ENCODE measurements at regions not wholly inside any gene's neighbourhood (a gene's known extent, or its start where the extent isn't known, plus 50 kb on each side); places are given as distances from the start of the nearest gene placed in this dataset.

DNA sequence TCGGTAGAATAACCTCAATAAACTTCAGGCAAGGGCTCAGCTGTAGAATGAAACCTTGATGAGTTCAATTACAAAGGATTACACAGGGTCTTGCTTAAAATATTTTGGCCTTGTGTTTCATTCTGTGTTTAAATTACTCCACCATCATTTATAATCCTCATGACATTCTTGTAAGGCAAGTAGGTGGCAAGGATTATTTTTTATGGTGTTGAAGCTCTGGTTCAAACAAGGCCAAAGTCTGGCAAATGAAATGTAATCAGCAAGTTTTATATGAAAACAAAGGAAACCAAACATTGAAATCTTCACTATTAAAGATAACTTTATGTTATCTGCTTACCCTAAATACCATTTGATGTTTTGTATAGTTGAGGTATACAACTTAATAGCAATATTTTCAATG is 221.3 kb upstream of the HES1 start:
- Histone ChIP-seq H2AK5ac (ENCODE audit: low read depth, low read length) (no peak overlapping the region), H3K23me2 (ENCODE audit: low read depth, low read length) (no peaks in the 10 kb centered on the region), H3K36me3 (ENCODE audit: control insufficient read depth in 2 of 4, insufficient read depth in 4 of 4, low read length in 3 of 4) (no peaks in the 10 kb centered on the region), H2BK120ac (replicated peaks; ENCODE audit: low read depth, low read length) (no peak overlapping the region), H3K23ac (ENCODE audit: insufficient read length) (no peak overlapping the region), H4K91ac (replicated peaks; ENCODE audit: insufficient read length, low read length) (no peak overlapping the region), H3K4me1 (replicated peaks in 1 of 4; ENCODE audit: control insufficient read depth in 3 of 4, insufficient read depth in 4 of 4, low read length in 3 of 4) (peaks cover 0 to 8% (median 3%) of the 10 kb centered on the region in 4 experiments; a peak in 4 of 7 replicates), H3K4me2 (ENCODE audit: insufficient read depth in 1 of 2, low read depth in 2 of 2, low read length in 2 of 2) (no peak overlapping the region), H2BK20ac (ENCODE audit: low read length) (no peak overlapping the region), H2BK12ac (ENCODE audit: low read depth, low read length) (no peak overlapping the region), H3K27ac (ENCODE audit: low read depth, low read length) (no peak overlapping the region), H3K9ac (replicated peaks in 1 of 4; ENCODE audit: extremely low read depth in 1 of 4, low read depth in 3 of 4, low read length in 3 of 4) (no peak overlapping the region), H3K79me2 (ENCODE audit: control insufficient read depth in 1 of 2, insufficient read depth in 2 of 2, low read length in 2 of 2) (no peaks in the 10 kb centered on the region), H4K8ac (ENCODE audit: extremely low read depth, insufficient read depth, low read length) (no peak overlapping the region), H3K4me3 (ENCODE audit: extremely low read depth in 1 of 4, insufficient read depth in 2 of 4, low read depth in 3 of 4, low read length in 4 of 4) (no peak overlapping the region), H4K20me1 (replicated peaks in 1 of 2; ENCODE audit: control insufficient read depth in 1 of 2, insufficient read depth in 2 of 2, low read length in 2 of 2) (no peaks in the 10 kb centered on the region), H3K56ac (replicated peaks; ENCODE audit: insufficient read length, low read depth, low read length) (no peak overlapping the region), H3K9me3 (ENCODE audit: insufficient read depth in 2 of 2, low read depth in 1 of 2, low read length in 1 of 2) (no peaks in the 10 kb centered on the region), H3K14ac (ENCODE audit: insufficient read length) (no peak overlapping the region), H2BK15ac (ENCODE audit: low read length) (no peak overlapping the region), H4K5ac (ENCODE audit: insufficient read length, low read depth, low read length) (no peak overlapping the region), H2BK5ac (ENCODE audit: low read depth, low read length) (no peak overlapping the region), H3K79me1 (ENCODE audit: low read depth, low read length) (no peaks in the 10 kb centered on the region), H3K27me3 (replicated peaks in 1 of 4; ENCODE audit: control insufficient read depth in 3 of 4, extremely low read depth in 1 of 4, insufficient read depth in 3 of 4, low read length in 3 of 4) (no peaks in the 10 kb centered on the region), H2AFZ (ENCODE audit: low read length) (no peak overlapping the region), H3K4ac (replicated peaks; ENCODE audit: insufficient read length, low read depth, low read length) (no peak overlapping the region), H3K18ac (ENCODE audit: extremely low read depth, low read length) (no peak overlapping the region)
- FAIRE-seq (no peak), DNase-seq (ENCODE audit: low read depth in 1 of 2, low spot score in 2 of 2) (no peak)
- WGBS, 2 experiments (ENCODE audit: extremely low coverage in 1 of 2, insufficient coverage in 1 of 2, insufficient read length in 1 of 2, insufficient replicate concordance in 2 of 2, low coverage in 1 of 2, low lambda C conversion rate in 2 of 2, missing lambda C conversion rate in 1 of 2) = 89% methylated on average over 1 of the region's 1 CpG; no CpG with 5 or more reads in 1 of the 2 experiments
- ChIA-PET POLR2A (ENCODE audit: partially characterized antibody) (interaction anchor here (1.2 kb wide), 1 partner anchor 11 kb away, joined by 3 read pairs; no protein-coding TSS in a partner anchor), CTCF (ENCODE audit: partially characterized antibody) (interaction anchor here (1.1 to 2.0 kb wide), 2 partner anchors 28 to 134 kb away, joined by 3 to 5 read pairs; no protein-coding TSS in a partner anchor)
- TF ChIP-seq SP2 (IDR thresholded peaks at IDR 0.05; ENCODE audit: low read length) = no peak
- no peak for TF ChIP-seq JUN (IDR thresholded peaks at IDR 0.05; ENCODE audit: low read depth, low read length)
- no peak for TF ChIP-seq EP300 (IDR thresholded peaks at IDR 0.05; ENCODE audit: borderline replicate concordance in 1 of 2, low read depth in 2 of 2, low read length in 2 of 2)
- no peak for TF ChIP-seq CHD2 (IDR thresholded peaks at IDR 0.05; ENCODE audit: low read length)
- no peak for TF ChIP-seq GABPA (IDR thresholded peaks at IDR 0.05; ENCODE audit: borderline replicate concordance, insufficient read depth, low read length)
- TF ChIP-seq HDAC2 (IDR thresholded peaks at IDR 0.05; ENCODE audit: borderline replicate concordance in 1 of 2, low read depth in 2 of 2, low read length in 2 of 2) = no peak
- no peak for TF ChIP-seq BRCA1 (IDR thresholded peaks at IDR 0.05; ENCODE audit: low read depth, low read length)
- no peak for TF ChIP-seq SP4 (IDR thresholded peaks at IDR 0.05; ENCODE audit: low read length)
- no peak for TF ChIP-seq EZH2 (IDR thresholded peaks at IDR 0.05; ENCODE audit: low read depth, low read length, severe bottlenecking)
- TF ChIP-seq KDM1A (IDR thresholded peaks at IDR 0.05; ENCODE audit: borderline replicate concordance, low read length) = no peak

Measured in H1 (cell line).